ENCODE measurements at regions not wholly inside any gene's neighbourhood (a gene's known extent, or its start where the extent isn't known, plus 50 kb on each side); places are given as distances from the start of the nearest gene placed in this dataset.

GRCh38 chr2:9789371-9789770, 53.9 kb upstream of the TAF1B start:
- TF ChIP-seq CTCF (IDR thresholded peaks at IDR 0.05 in 4 of 5, conservative IDR thresholded peaks at IDR 0.05 in 1 of 5) (no peak), POLR2A (IDR thresholded peaks at IDR 0.05) (no peak)
